NOMO-1 treated with DMSO at 0.1 percent for 48 hours (cell line): ENCODE measurements at regions not wholly inside any gene's neighbourhood (a gene's known extent, or its start where the extent isn't known, plus 50 kb on each side); places are given as distances from the start of the nearest gene placed in this dataset.
"Not testable (repeated sequence)": the region's sequence is repeated elsewhere in the genome, so short reads cannot be mapped to it uniquely, and the experiment has no call there.

Experiments
- DNase-seq: peaks from one replicate; lab custom pipeline; 2025; ENCODE audit not compliant: unreplicated experiment; lab: John Stamatoyannopoulos, UW

- peak; percentile 56 for DNase-seq
These were observed 51.9 kb upstream of the TBL1XR1 start for GRCh38 chr3:177249203-177249602.

- DNase-seq: no peak
These were observed 52.9 kb upstream of the TBL1XR1 start for GRCh38 chr3:177250151-177250550.

- DNase-seq: peak; percentile 94
These were observed 54.5 kb upstream of the TBL1XR1 start for GRCh38 chr3:177251755-177252154.

GRCh38 chr3:177257006-177257405 is 59.7 kb upstream of the TBL1XR1 start:
- DNase-seq: peak; percentile 80

GRCh38 chr3:177257625-177258024 is 60.3 kb upstream of the TBL1XR1 start:
- no peak for DNase-seq

- no peak for DNase-seq
These were observed 65.1 kb upstream of the TBL1XR1 start for GRCh38 chr3:177262396-177262795.

- DNase-seq: peak; percentile 71
These were observed 66.5 kb upstream of the TBL1XR1 start for GRCh38 chr3:177263615-177264368.

GRCh38 chr3:177271811-177272501 is 74.7 kb upstream of the TBL1XR1 start:
- not testable (repeated sequence) for DNase-seq

GRCh38 chr3:177278016-177278415 is 80.7 kb upstream of the TBL1XR1 start:
- no peak for DNase-seq

- DNase-seq: no peak
These were observed 82.0 kb upstream of the TBL1XR1 start for GRCh38 chr3:177279118-177279815.

GRCh38 chr3:177281292-177282118 is 84.2 kb upstream of the TBL1XR1 start:
- peak; percentile 67 for DNase-seq

GRCh38 chr3:177282119-177282655 is 84.9 kb upstream of the TBL1XR1 start:
- DNase-seq: no peak

- DNase-seq: no peak
These were observed 86.7 kb upstream of the TBL1XR1 start for GRCh38 chr3:177283983-177284382.

- DNase-seq: peak; percentile 92
These were observed 87.2 kb upstream of the TBL1XR1 start for GRCh38 chr3:177284383-177284881.

GRCh38 chr3:177286034-177286433 is 88.8 kb upstream of the TBL1XR1 start:
- no peak for DNase-seq

GRCh38 chr3:177287231-177287630 is 89.9 kb upstream of the TBL1XR1 start:
- peak; percentile 29 for DNase-seq

- DNase-seq: no peak
These were observed 93.4 kb upstream of the TBL1XR1 start for GRCh38 chr3:177290633-177291032.

- no peak for DNase-seq
These were observed 96.9 kb upstream of the TBL1XR1 start for GRCh38 chr3:177294221-177294620.

GRCh38 chr3:177295116-177295515 is 97.8 kb upstream of the TBL1XR1 start:
- no peak for DNase-seq

- no peak for DNase-seq
These were observed 102.0 kb upstream of the TBL1XR1 start for GRCh38 chr3:177299250-177299649.
